ENCODE measurements at regions not wholly inside any gene's neighbourhood (a gene's known extent, or its start where the extent isn't known, plus 50 kb on each side); places are given as distances from the start of the nearest gene placed in this dataset.

- intact Hi-C loops (cut with micrococcal nuclease; ENCODE audit: unreplicated experiment) (no loop called here), in situ Hi-C loops (cut with HindIII; ENCODE audit: extremely low pct_ligation_motif_present, low pct_unique_long_range_greater_than_20kb) (no loop called here)
- 0% methylated on average over 2 of the region's 5 CpGs for WGBS (ENCODE audit: low lambda C conversion rate)
- ChIA-PET POLR2A (no interaction called here), CTCF (ENCODE audit: low intra/inter-chr PET ratio, low total read pairs) (no interaction called here)
- Histone ChIP-seq H3K27me3 (ENCODE audit: control insufficient read depth in 1 of 2, insufficient read depth in 2 of 2, low read length in 2 of 2) (no peaks in the 10 kb centered on the region), H3K9ac (ENCODE audit: insufficient read depth, low read depth, low read length) (no peak overlapping the region), H3K36me3 (replicated peaks in 1 of 2; ENCODE audit: control insufficient read depth in 1 of 2, insufficient read depth in 2 of 2, low read length in 2 of 2) (no peaks in the 10 kb centered on the region), H4K20me1 (ENCODE audit: insufficient read depth, low read length) (no peaks in the 10 kb centered on the region), H3K4me1 (ENCODE audit: insufficient read depth, low read length) (no peaks in the 10 kb centered on the region), H3K4me3 (replicated peaks in 1 of 3; ENCODE audit: insufficient read depth in 1 of 3, low read depth in 2 of 3, low read length in 3 of 3) (no peak overlapping the region), H3K27ac (ENCODE audit: extremely low read length, insufficient read depth, low read length) (no peak overlapping the region), H3K79me2 (ENCODE audit: insufficient read depth, low read length) (no peaks in the 10 kb centered on the region), H2AFZ (ENCODE audit: low read length) (no peak overlapping the region), H3K4me2 (ENCODE audit: low read depth, low read length) (no peak overlapping the region), H3K9me3 (ENCODE audit: low read length) (no peaks in the 10 kb centered on the region; the same call in 1 of the 2 replicates)
- DNase-seq (ENCODE audit: low spot score) (no peak), FAIRE-seq (no peak), ATAC-seq (no peak)
- no peak for TF ChIP-seq PATZ1 (CRISPR knock-in tag; IDR thresholded peaks at IDR 0.05)
- no peak for TF ChIP-seq SRY (CRISPR knock-in tag; IDR thresholded peaks at IDR 0.05)
- no peak for TF ChIP-seq EED (CRISPR knock-in tag; IDR thresholded peaks at IDR 0.05)
- no peak for TF ChIP-seq MEIS2 (CRISPR knock-in tag; IDR thresholded peaks at IDR 0.05)
- TF ChIP-seq NFAT5 (CRISPR knock-in tag; IDR thresholded peaks at IDR 0.05), result no peak
- TF ChIP-seq SCMH1 (CRISPR knock-in tag; IDR thresholded peaks at IDR 0.05; ENCODE audit: borderline replicate concordance), result no peak
- no peak for TF ChIP-seq XRCC5 (optimal IDR thresholded peaks at IDR 0.05; ENCODE audit: low read length)
- no peak for TF ChIP-seq TSC22D2 (CRISPR knock-in tag; IDR thresholded peaks at IDR 0.05; ENCODE audit: borderline replicate concordance)
- BruUV-seq (replicated peaks), result no TSS peak
These were observed 409.3 kb downstream of the FAM47B start for GRCh38 chrX:35351795-35352483.

Data from HepG2 (cell line).